ENCODE measurements at regions not wholly inside any gene's neighbourhood (a gene's known extent, or its start where the extent isn't known, plus 50 kb on each side); places are given as distances from the start of the nearest gene placed in this dataset.

GRCh38 chr4:12884846-12885796 lies 599.0 kb downstream of the RAB28 start:
- no peaks in the 10 kb centered on the region for H3K4me1 ChIP-seq (ENCODE audit: control insufficient read depth in 1 of 2, insufficient read depth in 2 of 2, low read depth in 1 of 2, low read length in 1 of 2)
- no peaks in the 10 kb centered on the region for H4K20me1 ChIP-seq (ENCODE audit: insufficient read depth)
- no peak for DNase-seq
- no peak overlapping the region for H3K4me2 ChIP-seq
- no peak overlapping the region for H3K9ac ChIP-seq
- H3K79me2 ChIP-seq (ENCODE audit: insufficient read depth), result no peaks in the 10 kb centered on the region
- H3K27ac ChIP-seq (ENCODE audit: low read depth in 2 of 2, low read length in 1 of 2), result no peak overlapping the region
- no peaks in the 10 kb centered on the region for H3K36me3 ChIP-seq (replicated peaks in 1 of 2; ENCODE audit: control insufficient read depth in 1 of 2, insufficient read depth in 2 of 2, low read length in 1 of 2)
- no peak overlapping the region for H3K4me3 ChIP-seq (ENCODE audit: low read depth in 2 of 2, low read length in 1 of 2)
- TF ChIP-seq MXI1 (IDR thresholded peaks at IDR 0.05; ENCODE audit: low read depth, low read length) (no peak), POLR2AphosphoS5 (IDR thresholded peaks at IDR 0.05; ENCODE audit: low read depth, low read length) (no peak), ZBTB33 (IDR thresholded peaks at IDR 0.05; ENCODE audit: borderline replicate concordance, low read depth) (no peak), CHD2 (IDR thresholded peaks at IDR 0.05; ENCODE audit: low read length, partially characterized antibody) (no peak), MEF2A (IDR thresholded peaks at IDR 0.05; ENCODE audit: borderline replicate concordance, low read depth) (no peak), RXRA (IDR thresholded peaks at IDR 0.05; ENCODE audit: borderline replicate concordance, low read depth) (no peak), USF2 (IDR thresholded peaks at IDR 0.05; ENCODE audit: borderline replicate concordance, low read depth, low read length) (no peak), GABPA (IDR thresholded peaks at IDR 0.05; ENCODE audit: low read depth) (no peak), SIN3A (IDR thresholded peaks at IDR 0.05; ENCODE audit: borderline replicate concordance, low read depth, low read length) (no peak), JUND (IDR thresholded peaks at IDR 0.05) (no peak), YY1 (IDR thresholded peaks at IDR 0.05; ENCODE audit: low read depth) (no peak), ELF1 (IDR thresholded peaks at IDR 0.05) (no peak), TCF12 (IDR thresholded peaks at IDR 0.05) (no peak), PBX3 (IDR thresholded peaks at IDR 0.05) (no peak), MAX (IDR thresholded peaks at IDR 0.05; ENCODE audit: low read depth) (no peak), IRF3 (IDR thresholded peaks at IDR 0.05; ENCODE audit: low read depth, low read length) (no peak), EZH2phosphoT487 (IDR thresholded peaks at IDR 0.05; ENCODE audit: borderline replicate concordance, low read depth) (no peak)
- no peaks in the 10 kb centered on the region for H3F3A ChIP-seq (replicated peaks; ENCODE audit: insufficient read depth)
- no peaks in the 10 kb centered on the region for H3K9me2 ChIP-seq
- H3K9me3 ChIP-seq, result no peaks in the 10 kb centered on the region
- H2AFZ ChIP-seq (ENCODE audit: low read depth), result no peak overlapping the region
- H3K27me3 ChIP-seq (ENCODE audit: insufficient read depth), result no peaks in the 10 kb centered on the region
- WGBS (ENCODE audit: low lambda C conversion rate), result 21% methylated on average over 20 of the region's 20 CpGs
- ChIA-PET CTCF (interaction anchor here (0.8 to 1.3 kb wide), 2 partner anchors 32 to 33 kb away, joined by 3 read pairs; no protein-coding TSS in a partner anchor), POLR2A (no interaction called here)
